Fibroblast of lung (primary cell): ENCODE measurements at regions not wholly inside any gene's neighbourhood (a gene's known extent, or its start where the extent isn't known, plus 50 kb on each side); places are given as distances from the start of the nearest gene placed in this dataset.

ENCODE experiments used
- DNase-seq, 2 donors: peaks; one replicate each; pipeline versions ENCODE4 v3.0.0 to v3.0.0-alpha.2; 2010; ENCODE audit warnings: low read depth in 2 of 2
- H2AFZ ChIP-seq: 2 replicates; pipeline ENCODE4 v1.5.1; 2012; ENCODE audit warnings: low read length, control low read depth, inconsistent platforms
- H3K27ac ChIP-seq: 2 replicates; pipeline ENCODE4 v1.5.1; 2011; ENCODE audit warnings: low read length, control low read depth; ENCODE audit not compliant: insufficient read depth
- H3K27me3 ChIP-seq: 2 replicates; pipeline ENCODE4 v1.5.1; 2011; ENCODE audit warnings: mild to moderate bottlenecking, low read length; ENCODE audit not compliant: control insufficient read depth, insufficient read depth
- H3K36me3 ChIP-seq: 2 replicates; pipeline ENCODE4 v1.5.1; 2011; ENCODE audit warnings: low read length; ENCODE audit not compliant: control insufficient read depth, insufficient read depth
- H3K4me1 ChIP-seq: 2 replicates; pipeline ENCODE4 v1.5.1; 2011; ENCODE audit warnings: low read length; ENCODE audit not compliant: control insufficient read depth, insufficient read depth; ENCODE audit errors: extremely low read depth
- H3K4me2 ChIP-seq: 2 replicates; pipeline ENCODE4 v1.5.1; 2011; ENCODE audit warnings: low read length, control low read depth; ENCODE audit not compliant: insufficient read depth; ENCODE audit errors: extremely low read depth
- H3K4me3 ChIP-seq, 4 experiments: fragments of 200-600 bp in 1 of 4; sonication (generic) in 1 of 4; replicated peaks in 1 of 4; 2 replicates each; pipeline ENCODE4 v1.5.1; 2011 to 2016; ENCODE audit warnings: low read length in 4 of 4, low read depth in 3 of 4, mild to moderate bottlenecking in 3 of 4, control low read depth in 2 of 4, inconsistent platforms in 1 of 4, mixed read lengths in 1 of 4; ENCODE audit not compliant: insufficient read depth in 1 of 4; ENCODE audit errors: control extremely low read depth in 1 of 4
- H3K79me2 ChIP-seq: 2 replicates; pipeline ENCODE4 v1.5.1; 2012; ENCODE audit warnings: mild to moderate bottlenecking, low read length, inconsistent platforms; ENCODE audit not compliant: control insufficient read depth, insufficient read depth
- H3K9ac ChIP-seq: 2 replicates; pipeline ENCODE4 v1.5.1; 2011; ENCODE audit warnings: mild to moderate bottlenecking, low read length, control low read depth; ENCODE audit not compliant: insufficient read depth
- H3K9me3 ChIP-seq: 2 replicates; pipeline ENCODE4 v1.5.1; 2012; ENCODE audit warnings: low read depth, low read length; ENCODE audit not compliant: control insufficient read depth, insufficient read depth
- H4K20me1 ChIP-seq: 2 replicates; pipeline ENCODE4 v1.5.1; 2011; ENCODE audit warnings: low read length; ENCODE audit not compliant: control insufficient read depth, insufficient read depth; ENCODE audit errors: extremely low read depth
- CTCF ChIP-seq, 2 donors: IDR thresholded peaks in 1 of 2; conservative IDR thresholded peaks in 1 of 2; 1 replicate in 1 of 2; 2 replicates in 1 of 2; pipeline ENCODE4 v1.5.1; 2011 to 2012; ENCODE audit warnings: low read length in 2 of 2, control low read depth in 1 of 2, inconsistent platforms in 1 of 2, low read depth in 1 of 2, mild to moderate bottlenecking in 1 of 2
- EZH2 ChIP-seq: IDR thresholded peaks from 2 replicates; pipeline ENCODE4 v1.5.1; 2012; ENCODE audit warnings: low read length, control low read depth, mild to moderate bottlenecking; ENCODE audit errors: missing control alignments

DNA sequence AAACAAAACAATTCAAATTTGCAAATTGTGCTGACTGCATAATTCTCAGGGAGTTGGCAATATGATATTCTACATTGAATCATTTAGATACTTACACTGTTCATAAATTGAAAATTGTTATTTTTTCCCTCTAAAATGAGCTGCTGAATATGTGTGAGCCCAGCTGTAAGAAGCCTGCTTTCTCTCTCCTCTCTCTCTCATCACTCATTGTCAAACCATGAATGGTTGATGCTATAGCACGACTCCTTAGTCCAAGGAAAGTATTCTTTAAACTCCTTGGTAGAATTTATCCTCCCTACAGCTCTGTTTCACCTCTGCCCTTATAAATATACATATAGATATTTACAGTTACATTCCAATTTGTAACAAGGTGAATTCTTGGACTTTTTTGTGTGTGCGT lies 116.4 kb upstream of the POU3F2 start:
- no peak overlapping the region for H2AFZ ChIP-seq
- no peak overlapping the region for H3K4me2 ChIP-seq
- no peak for DNase-seq
- H3K9ac ChIP-seq, result no peak overlapping the region
- no peak overlapping the region for H3K27ac ChIP-seq
- no peak overlapping the region for H3K4me3 ChIP-seq
- no peaks in the 10 kb centered on the region for H3K27me3 ChIP-seq
- H3K9me3 ChIP-seq, result no peaks in the 10 kb centered on the region
- H4K20me1 ChIP-seq, result no peaks in the 10 kb centered on the region
- H3K36me3 ChIP-seq, result no peaks in the 10 kb centered on the region
- H3K79me2 ChIP-seq, result no peaks in the 10 kb centered on the region
- TF ChIP-seq EZH2, result no peak
- H3K4me1 ChIP-seq, result no peaks in the 10 kb centered on the region

- H2AFZ ChIP-seq, result no peak overlapping the region
Observed at GRCh38 chr6:98724537-98724936, 109.8 kb upstream of the POU3F2 start.

GRCh38 chr6:98747273-98747672 lies 87.1 kb upstream of the POU3F2 start:
- no peak for DNase-seq

More at GRCh38 chr6:98724537-98724936, 109.8 kb upstream of the POU3F2 start:
- Histone ChIP-seq H3K4me3 (no peak overlapping the region), H3K9ac (no peak overlapping the region), H3K27me3 (no peaks in the 10 kb centered on the region), H3K27ac (no peak overlapping the region), H3K4me1 (no peaks in the 10 kb centered on the region), H3K36me3 (no peaks in the 10 kb centered on the region), H3K79me2 (no peaks in the 10 kb centered on the region), H3K4me2 (no peak overlapping the region), H4K20me1 (no peaks in the 10 kb centered on the region), H3K9me3 (no peaks in the 10 kb centered on the region)
- TF ChIP-seq CTCF (conservative IDR thresholded peaks at IDR 0.05 in 1 of 2, IDR thresholded peaks at IDR 0.05 in 1 of 2; ENCODE audit: low read depth in 1 of 2, low read length in 2 of 2) (no peak), EZH2 (no peak)
- peak in 1 of 2 donors; percentile 71 for DNase-seq

More at GRCh38 chr6:98747273-98747672, 87.1 kb upstream of the POU3F2 start:
- Histone ChIP-seq H4K20me1 (no peaks in the 10 kb centered on the region), H3K9ac (no peak overlapping the region), H3K4me2 (no peak overlapping the region), H2AFZ (no peak overlapping the region), H3K4me1 (no peaks in the 10 kb centered on the region), H3K27ac (no peak overlapping the region), H3K36me3 (no peaks in the 10 kb centered on the region), H3K9me3 (no peaks in the 10 kb centered on the region), H3K79me2 (no peaks in the 10 kb centered on the region), H3K27me3 (no peaks in the 10 kb centered on the region), H3K4me3 (no peak overlapping the region)
- no peak for TF ChIP-seq CTCF (conservative IDR thresholded peaks at IDR 0.05 in 1 of 2, IDR thresholded peaks at IDR 0.05 in 1 of 2; ENCODE audit: low read depth in 1 of 2, low read length in 2 of 2)
- no peak for TF ChIP-seq EZH2
